Panc1 (cell line): ENCODE measurements at regions not wholly inside any gene's neighbourhood (a gene's known extent, or its start where the extent isn't known, plus 50 kb on each side); places are given as distances from the start of the nearest gene placed in this dataset.
"Not testable (repeated sequence)": the region's sequence is repeated elsewhere in the genome, so short reads cannot be mapped to it uniquely, and the experiment has no call there.

Source experiments
- ATAC-seq: fragments of 200-7000 bp; cut with Tn5 transposase; 2 replicates; pipeline ENCODE4 v1.9.1; 2020; ENCODE audit warnings: mild to moderate bottlenecking, moderate library complexity
- BruUV-seq: library from RNA; stranded (reverse); fragments of 400-500 nt; replicated peaks from 2 replicates; lab custom pipeline; 2021; lab: Mats Ljungman, UMichigan
- CTCF ChIA-PET: fragments of 300-600 bp; sonication (Branson Sonifier 250); formaldehyde crosslinking; loops from one replicate; lab custom pipeline; 2022; ENCODE audit warnings: antibody characterized with exemption; lab: Charles Lee
- POLR2A ChIA-PET: fragments of 300-600 bp; sonication (Branson Sonifier 250); formaldehyde crosslinking; loops from one replicate; lab custom pipeline; 2022; ENCODE audit warnings: antibody characterized with exemption; lab: Charles Lee
- DNase-seq: peaks from one replicate; pipeline ENCODE4 v3.0.0-alpha.2; 2010; ENCODE audit warnings: low read depth, low spot score
- H3K27ac ChIP-seq: 2 replicates; pipeline ENCODE4 v1.5.1; 2011; ENCODE audit warnings: mild to moderate bottlenecking, low read length, inconsistent platforms
- H3K27me3 ChIP-seq: fragments of 200-500 bp; sonication (Bioruptor generic); 2 replicates; pipeline ENCODE4 v1.6.0; 2014; ENCODE audit warnings: low read length, inconsistent platforms; ENCODE audit not compliant: control insufficient read depth, insufficient read depth
- H3K36me3 ChIP-seq: fragments of 200-500 bp; sonication (Bioruptor generic); 2 replicates; pipeline ENCODE4 v1.5.1; 2014; ENCODE audit warnings: inconsistent platforms, mild to moderate bottlenecking, low read length, moderate library complexity; ENCODE audit not compliant: control insufficient read depth, insufficient read depth
- H3K4me1 ChIP-seq: 2 replicates; pipeline ENCODE4 v1.5.1; 2011; ENCODE audit warnings: inconsistent platforms, mild to moderate bottlenecking, low read length, moderate library complexity; ENCODE audit not compliant: control insufficient read depth, insufficient read depth
- H3K4me3 ChIP-seq, 2 experiments: 2 replicates each; pipeline ENCODE4 v1.5.1; 2011 to 2012; ENCODE audit warnings: low read depth in 2 of 2, low read length in 2 of 2, mild to moderate bottlenecking in 2 of 2, inconsistent platforms in 1 of 2, moderate library complexity in 1 of 2
- H3K9me3 ChIP-seq: fragments of 200-500 bp; sonication (Bioruptor generic); 2 replicates; pipeline ENCODE4 v1.5.1; 2014; ENCODE audit warnings: low read depth, mild to moderate bottlenecking, inconsistent platforms, low read length, moderate library complexity; ENCODE audit not compliant: control insufficient read depth, insufficient read depth
- CTCF ChIP-seq: fragments of 450-650 bp; IDR thresholded peaks from 2 replicates; pipeline ENCODE4 v1.5.1; 2017; ENCODE audit warnings: mild to moderate bottlenecking
- POLR2AphosphoS5 ChIP-seq: IDR thresholded peaks from 2 replicates; pipeline ENCODE4 v1.6.1; 2012; ENCODE audit warnings: mild to moderate bottlenecking, low read depth, low read length, moderate library complexity
- SIN3A ChIP-seq: IDR thresholded peaks from 2 replicates; pipeline ENCODE4 v1.6.1; 2012; ENCODE audit warnings: low read depth, mild to moderate bottlenecking, low read length, moderate library complexity, borderline replicate concordance; ENCODE audit not compliant: insufficient read depth
- TCF7L2 ChIP-seq: IDR thresholded peaks from 2 replicates; pipeline ENCODE4 v1.6.1; 2011; ENCODE audit warnings: mild to moderate bottlenecking, low read depth, low read length, inconsistent platforms
- in situ Hi-C: cut with HindIII; loops from 2 replicates; pipeline ENCODE4 v1.10.0; 2016; ENCODE audit warnings: low sequenced_read_pairs, low pct_unique_long_range_greater_than_20kb
- intact Hi-C: fragments of 100-400 bp; cut with micrococcal nuclease; formaldehyde crosslinking; loops from one replicate; pipeline ENCODE4 v1.10.0; 2022; ENCODE audit not compliant: unreplicated experiment
- TF ChIP-seq, protein P1 (sequence below), 2 experiments: IDR thresholded peaks; 2 replicates each; pipeline ENCODE4 v1.6.1; 2011 to 2012; ENCODE audit warnings: low read depth in 2 of 2, control low read depth in 1 of 2, low read length in 1 of 2, mild to moderate bottlenecking in 1 of 2, moderate library complexity in 1 of 2; ENCODE audit not compliant: insufficient read depth in 1 of 2

- intact Hi-C loops (no loop called here), in situ Hi-C loops (no loop called here)
- Histone ChIP-seq H3K4me3 (no peak overlapping the region), H3K27ac (no peak overlapping the region), H3K4me1 (no peaks in the 10 kb centered on the region), H3K9me3 (no peaks in the 10 kb centered on the region), H3K27me3 (no peaks in the 10 kb centered on the region), H3K36me3 (no peaks in the 10 kb centered on the region)
- ATAC-seq (no peak), DNase-seq (no peak)
- ChIA-PET POLR2A (no interaction called here), CTCF (no interaction called here)
- BruUV-seq, result no TSS peak
- no peak for TF ChIP-seq POLR2AphosphoS5
- TF ChIP-seq, protein P1, sequence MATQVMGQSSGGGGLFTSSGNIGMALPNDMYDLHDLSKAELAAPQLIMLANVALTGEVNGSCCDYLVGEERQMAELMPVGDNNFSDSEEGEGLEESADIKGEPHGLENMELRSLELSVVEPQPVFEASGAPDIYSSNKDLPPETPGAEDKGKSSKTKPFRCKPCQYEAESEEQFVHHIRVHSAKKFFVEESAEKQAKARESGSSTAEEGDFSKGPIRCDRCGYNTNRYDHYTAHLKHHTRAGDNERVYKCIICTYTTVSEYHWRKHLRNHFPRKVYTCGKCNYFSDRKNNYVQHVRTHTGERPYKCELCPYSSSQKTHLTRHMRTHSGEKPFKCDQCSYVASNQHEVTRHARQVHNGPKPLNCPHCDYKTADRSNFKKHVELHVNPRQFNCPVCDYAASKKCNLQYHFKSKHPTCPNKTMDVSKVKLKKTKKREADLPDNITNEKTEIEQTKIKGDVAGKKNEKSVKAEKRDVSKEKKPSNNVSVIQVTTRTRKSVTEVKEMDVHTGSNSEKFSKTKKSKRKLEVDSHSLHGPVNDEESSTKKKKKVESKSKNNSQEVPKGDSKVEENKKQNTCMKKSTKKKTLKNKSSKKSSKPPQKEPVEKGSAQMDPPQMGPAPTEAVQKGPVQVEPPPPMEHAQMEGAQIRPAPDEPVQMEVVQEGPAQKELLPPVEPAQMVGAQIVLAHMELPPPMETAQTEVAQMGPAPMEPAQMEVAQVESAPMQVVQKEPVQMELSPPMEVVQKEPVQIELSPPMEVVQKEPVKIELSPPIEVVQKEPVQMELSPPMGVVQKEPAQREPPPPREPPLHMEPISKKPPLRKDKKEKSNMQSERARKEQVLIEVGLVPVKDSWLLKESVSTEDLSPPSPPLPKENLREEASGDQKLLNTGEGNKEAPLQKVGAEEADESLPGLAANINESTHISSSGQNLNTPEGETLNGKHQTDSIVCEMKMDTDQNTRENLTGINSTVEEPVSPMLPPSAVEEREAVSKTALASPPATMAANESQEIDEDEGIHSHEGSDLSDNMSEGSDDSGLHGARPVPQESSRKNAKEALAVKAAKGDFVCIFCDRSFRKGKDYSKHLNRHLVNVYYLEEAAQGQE (IDR thresholded peaks at IDR 0.05; ENCODE audit: insufficient read depth in 1 of 2, low read depth in 2 of 2, low read length in 1 of 2), result no peak
- no peak for TF ChIP-seq SIN3A
- no peak for TF ChIP-seq CTCF
- TF ChIP-seq TCF7L2, result no peak
Measured at GRCh38 chr9:65449423-65449822, 164.4 kb upstream of the FOXD4L5 start.

DNA sequence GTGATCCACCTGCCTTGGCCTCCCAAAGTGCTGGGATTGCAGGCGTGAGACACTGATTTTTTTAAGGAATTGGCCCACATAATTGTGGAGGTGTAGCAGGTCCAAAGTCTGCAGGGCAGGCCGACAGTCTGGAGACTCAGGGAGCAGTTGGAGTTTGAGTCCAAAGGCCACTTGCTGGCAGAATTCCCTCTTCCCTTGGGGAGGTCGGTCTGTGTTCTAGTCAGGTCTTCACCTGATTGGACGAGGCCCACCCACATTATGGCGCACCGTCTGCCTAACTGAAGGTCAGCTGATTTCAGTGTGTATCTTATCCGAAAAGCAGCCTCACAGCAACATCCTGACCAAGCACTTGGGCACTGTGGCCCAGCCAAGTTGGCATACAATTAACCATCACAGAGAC, 162.1 kb upstream of the FOXD4L5 start:
- in situ Hi-C loops, intact Hi-C loops, DNase-seq, H3K27ac ChIP-seq, H3K9me3 ChIP-seq, POLR2A ChIA-PET, H3K4me3 ChIP-seq, BruUV-seq, H3K27me3 ChIP-seq, ATAC-seq, H3K36me3 ChIP-seq, H3K4me1 ChIP-seq, CTCF ChIA-PET: not testable (repeated sequence)

DNA sequence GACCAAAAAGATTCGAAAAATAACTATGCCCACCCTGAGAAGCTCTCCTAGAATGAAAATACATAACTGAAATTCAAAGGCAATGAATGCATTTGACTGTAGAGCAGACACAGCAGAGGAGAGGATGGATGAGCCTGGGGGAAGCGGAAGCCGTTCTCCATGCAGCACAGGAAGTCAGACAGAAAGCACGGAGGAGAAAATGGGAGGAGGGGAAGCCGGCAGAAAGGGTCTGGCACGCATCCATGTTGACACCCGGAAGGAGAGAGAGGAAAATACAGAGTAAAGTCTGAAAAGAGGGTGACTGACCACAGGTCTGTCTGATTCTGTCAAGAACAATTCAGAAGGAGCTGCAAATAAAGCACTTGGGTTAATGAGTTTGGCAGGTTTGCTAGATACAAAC, 161.0 kb upstream of the FOXD4L5 start:
- intact Hi-C loops, POLR2A ChIA-PET, ATAC-seq, DNase-seq, H3K4me3 ChIP-seq, H3K4me1 ChIP-seq, BruUV-seq, H3K27ac ChIP-seq, H3K27me3 ChIP-seq, in situ Hi-C loops, H3K9me3 ChIP-seq, H3K36me3 ChIP-seq, CTCF ChIA-PET: not testable (repeated sequence)
